ENCODE measurements at regions not wholly inside any gene's neighbourhood (a gene's known extent, or its start where the extent isn't known, plus 50 kb on each side); places are given as distances from the start of the nearest gene placed in this dataset.
"Not testable (repeated sequence)": the region's sequence is repeated elsewhere in the genome, so short reads cannot be mapped to it uniquely, and the experiment has no call there.

- no peaks in the 10 kb centered on the region for H3K36me3 Mint-ChIP-seq
- H3K4me1 Mint-ChIP-seq: no peaks in the 10 kb centered on the region
- H3K4me3 Mint-ChIP-seq: no peak overlapping the region
- DNase-seq (ENCODE audit: low spot score in 2 of 2) (no peak), ATAC-seq (no peak)
- H3K27ac Mint-ChIP-seq: no peak overlapping the region
- no peaks in the 10 kb centered on the region for H3K9me3 Mint-ChIP-seq
These were observed 55.4 kb upstream of the GRPR start for GRCh38 chrX:16067886-16068515.

- DNase-seq (ENCODE audit: low spot score in 2 of 2) (no peak), ATAC-seq (no peak)
- Mint-ChIP-seq H3K27ac (no peak overlapping the region), H3K4me1 (no peaks in the 10 kb centered on the region), H3K4me3 (no peak overlapping the region), H3K36me3 (no peaks in the 10 kb centered on the region), H3K9me3 (no peaks in the 10 kb centered on the region)
These were observed 59.4 kb upstream of the GRPR start for GRCh38 chrX:16063921-16064320.

GRCh38 chrX:16063141-16063540 lies 60.2 kb upstream of the GRPR start:
- Mint-ChIP-seq H3K27ac (no peak overlapping the region), H3K9me3 (no peaks in the 10 kb centered on the region), H3K36me3 (no peaks in the 10 kb centered on the region), H3K4me1 (no peaks in the 10 kb centered on the region), H3K4me3 (no peak overlapping the region)
- no peak for DNase-seq (ENCODE audit: low spot score in 2 of 2)
- no peak for ATAC-seq

GRCh38 chrX:16061296-16061695 lies 62.1 kb upstream of the GRPR start:
- Mint-ChIP-seq H3K4me1 (no peaks in the 10 kb centered on the region), H3K27ac (no peak overlapping the region)
- ATAC-seq: no peak

GRCh38 chrX:16060252-16060651 lies 63.1 kb upstream of the GRPR start:
- Mint-ChIP-seq H3K4me3 (no peak overlapping the region), H3K36me3 (no peaks in the 10 kb centered on the region), H3K4me1 (no peaks in the 10 kb centered on the region), H3K9me3 (no peaks in the 10 kb centered on the region), H3K27ac (no peak overlapping the region)
- DNase-seq (ENCODE audit: low spot score in 2 of 2) (no peak), ATAC-seq (no peak)

More at GRCh38 chrX:16061296-16061695, 62.1 kb upstream of the GRPR start:
- no peak for DNase-seq (ENCODE audit: low spot score in 2 of 2)
- H3K4me3 Mint-ChIP-seq: no peak overlapping the region
- H3K36me3 Mint-ChIP-seq: no peaks in the 10 kb centered on the region
- H3K9me3 Mint-ChIP-seq: no peaks in the 10 kb centered on the region

GRCh38 chrX:16049126-16049525 lies 74.2 kb upstream of the GRPR start:
- H3K4me3 Mint-ChIP-seq; H3K36me3 Mint-ChIP-seq; DNase-seq (ENCODE audit: low spot score in 2 of 2); H3K9me3 Mint-ChIP-seq; ATAC-seq; H3K27ac Mint-ChIP-seq; H3K4me1 Mint-ChIP-seq: not testable (repeated sequence)

GRCh38 chrX:16042980-16043379 lies 80.4 kb upstream of the GRPR start:
- no peaks in the 10 kb centered on the region for H3K36me3 Mint-ChIP-seq
- no peak overlapping the region for H3K4me3 Mint-ChIP-seq
- no peak overlapping the region for H3K27ac Mint-ChIP-seq
- H3K4me1 Mint-ChIP-seq: peaks cover 8% of the 10 kb centered on the region
- ATAC-seq (no peak), DNase-seq (ENCODE audit: low spot score in 2 of 2) (no peak)
- no peaks in the 10 kb centered on the region for H3K9me3 Mint-ChIP-seq

GRCh38 chrX:16039834-16040233 lies 83.5 kb upstream of the GRPR start:
- ATAC-seq: peak; percentile 54
- H3K36me3 Mint-ChIP-seq: no peaks in the 10 kb centered on the region

GRCh38 chrX:16039363-16039762 lies 84.0 kb upstream of the GRPR start:
- Mint-ChIP-seq H3K27ac (no peak overlapping the region), H3K4me1 (peaks cover 8% of the 10 kb centered on the region), H3K9me3 (no peaks in the 10 kb centered on the region), H3K36me3 (no peaks in the 10 kb centered on the region), H3K4me3 (no peak overlapping the region)
- DNase-seq (ENCODE audit: low spot score in 2 of 2) (no peak), ATAC-seq (peak; percentile 46)

More at GRCh38 chrX:16039834-16040233, 83.5 kb upstream of the GRPR start:
- H3K4me3 Mint-ChIP-seq: no peak overlapping the region
- H3K4me1 Mint-ChIP-seq: peaks cover 8% of the 10 kb centered on the region
- no peaks in the 10 kb centered on the region for H3K9me3 Mint-ChIP-seq
- DNase-seq (ENCODE audit: low spot score in 2 of 2): no peak
- H3K27ac Mint-ChIP-seq: no peak overlapping the region

GRCh38 chrX:16033331-16033730 lies 90.0 kb upstream of the GRPR start:
- no peak overlapping the region for H3K27ac Mint-ChIP-seq
- no peaks in the 10 kb centered on the region for H3K36me3 Mint-ChIP-seq
- ATAC-seq: peak; percentile 45
- DNase-seq (ENCODE audit: low spot score in 2 of 2): no peak
- H3K9me3 Mint-ChIP-seq: no peaks in the 10 kb centered on the region
- no peak overlapping the region for H3K4me3 Mint-ChIP-seq
- no peaks in the 10 kb centered on the region for H3K4me1 Mint-ChIP-seq

GRCh38 chrX:16028576-16028975 lies 94.8 kb upstream of the GRPR start:
- no peaks in the 10 kb centered on the region for H3K9me3 Mint-ChIP-seq
- H3K4me1 Mint-ChIP-seq: peaks cover 8% of the 10 kb centered on the region
- DNase-seq (ENCODE audit: low spot score in 2 of 2) (no peak), ATAC-seq (no peak)
- H3K36me3 Mint-ChIP-seq: no peaks in the 10 kb centered on the region
- no peak overlapping the region for H3K4me3 Mint-ChIP-seq
- H3K27ac Mint-ChIP-seq: no peak overlapping the region

GRCh38 chrX:16023790-16024734 lies 99.3 kb upstream of the GRPR start:
- Mint-ChIP-seq H3K27ac (no peak overlapping the region), H3K4me1 (peaks cover 13% of the 10 kb centered on the region), H3K36me3 (no peaks in the 10 kb centered on the region), H3K9me3 (no peaks in the 10 kb centered on the region), H3K4me3 (no peak overlapping the region)
- DNase-seq (ENCODE audit: low spot score in 2 of 2) (no peak), ATAC-seq (peak; percentile 98)

GRCh38 chrX:16022580-16023200 lies 100.7 kb upstream of the GRPR start:
- DNase-seq (ENCODE audit: low spot score in 2 of 2) (no peak), ATAC-seq (no peak)
- Mint-ChIP-seq H3K27ac (no peak overlapping the region), H3K36me3 (no peaks in the 10 kb centered on the region), H3K4me3 (no peak overlapping the region), H3K9me3 (no peaks in the 10 kb centered on the region), H3K4me1 (peaks cover 13% of the 10 kb centered on the region)

GRCh38 chrX:16018291-16018690 lies 105.1 kb upstream of the GRPR start:
- ATAC-seq (no peak), DNase-seq (ENCODE audit: low spot score in 2 of 2) (no peak)
- Mint-ChIP-seq H3K4me1 (peaks cover 5% of the 10 kb centered on the region), H3K36me3 (no peaks in the 10 kb centered on the region), H3K9me3 (no peaks in the 10 kb centered on the region), H3K27ac (no peak overlapping the region), H3K4me3 (no peak overlapping the region)

GRCh38 chrX:16014171-16014570 lies 109.2 kb upstream of the GRPR start:
- no peak for DNase-seq (ENCODE audit: low spot score in 2 of 2)
- Mint-ChIP-seq H3K9me3 (no peaks in the 10 kb centered on the region), H3K4me1 (no peaks in the 10 kb centered on the region), H3K27ac (no peak overlapping the region), H3K4me3 (no peak overlapping the region), H3K36me3 (no peaks in the 10 kb centered on the region)
- ATAC-seq: no peak

- Mint-ChIP-seq H3K27ac (no peak overlapping the region), H3K9me3 (no peaks in the 10 kb centered on the region), H3K4me1 (no peaks in the 10 kb centered on the region), H3K4me3 (no peak overlapping the region), H3K36me3 (no peaks in the 10 kb centered on the region)
- DNase-seq (ENCODE audit: low spot score in 2 of 2) (no peak), ATAC-seq (no peak)
These were observed 111.1 kb upstream of the GRPR start for GRCh38 chrX:16012250-16012649.

Measured in stimulated activated effector memory CD8-positive, alpha-beta T cell treated with anti-CD3 and anti-CD28 coated beads, Interleukin-12 subunit alpha, Interleukin-12 subunit beta, amount 100 ng/mL, for 72 hours (primary cell).